Endothelial cell of umbilical vein (primary cell): ENCODE measurements at regions not wholly inside any gene's neighbourhood (a gene's known extent, or its start where the extent isn't known, plus 50 kb on each side); places are given as distances from the start of the nearest gene placed in this dataset.

Experiments
- BruUV-seq: library from RNA; stranded (reverse); fragments of 400-500 nt; replicated peaks from 2 replicates; lab custom pipeline; 2021; lab: Mats Ljungman, UMichigan
- CTCF ChIA-PET: fragments of 300-600, 350-600 bp; sonication (Branson Sonifier 250); formaldehyde crosslinking; loops from one replicate; lab custom pipeline; 2021; ENCODE audit warnings: antibody characterized with exemption, inconsistent platforms; lab: Charles Lee
- POLR2A ChIA-PET: fragments of 300-600, 350-600 bp; sonication (Branson Sonifier 250); formaldehyde crosslinking; loops from one replicate; lab custom pipeline; 2021; ENCODE audit warnings: antibody characterized with exemption, inconsistent platforms; lab: Charles Lee
- DNase-seq: peaks from one replicate; pipeline ENCODE4 v3.0.0-alpha.2; 2011; ENCODE audit warnings: low read depth, low spot score
- FAIRE-seq: peaks from 2 replicates; lab custom pipeline; 2011; peaks lifted over from hg19 to GRCh38; lab: Jason Lieb, UNC
- H2AFZ ChIP-seq: 2 replicates; pipeline ENCODE4 v1.6.0; 2012; ENCODE audit warnings: low read depth, low read length, control low read depth, inconsistent platforms
- H3K27ac ChIP-seq: 2 replicates; pipeline ENCODE4 v1.5.1; 2011; ENCODE audit warnings: low read depth, mild to moderate bottlenecking, control low read depth, low read length, moderate library complexity; ENCODE audit not compliant: insufficient read depth
- H3K27me3 ChIP-seq, 2 experiments: 2 replicates each; pipeline versions ENCODE4 v1.6.0 to v1.6.1; 2011; ENCODE audit warnings: low read length in 2 of 2, mixed read lengths in 1 of 2; ENCODE audit not compliant: control insufficient read depth in 2 of 2, insufficient read depth in 2 of 2
- H3K36me3 ChIP-seq, 2 experiments: 2 replicates in 1 of 2; 3 replicates in 1 of 2; pipeline ENCODE4 v1.5.1; 2011; ENCODE audit warnings: low read length in 2 of 2, mild to moderate bottlenecking in 1 of 2, moderate library complexity in 1 of 2; ENCODE audit not compliant: control insufficient read depth in 2 of 2, insufficient read depth in 2 of 2; ENCODE audit errors: extremely low read depth in 1 of 2
- H3K4me1 ChIP-seq: 3 replicates; pipeline ENCODE4 v1.5.1; 2011; ENCODE audit warnings: mild to moderate bottlenecking, low read length; ENCODE audit not compliant: control insufficient read depth, insufficient read depth; ENCODE audit errors: extremely low read depth
- H3K4me2 ChIP-seq: 2 replicates; pipeline ENCODE4 v1.6.1; 2011; ENCODE audit warnings: low read length, control low read depth, mixed read lengths; ENCODE audit not compliant: insufficient read depth
- H3K4me3 ChIP-seq, 3 experiments: fragments of 200-600 bp in 1 of 3; sonication (generic), shearing (Covaris generic) in 1 of 3; replicated peaks in 1 of 3; 2 replicates each; pipeline ENCODE4 v1.5.1; 2011 to 2016; ENCODE audit warnings: control low read depth in 3 of 3, low read length in 3 of 3, mild to moderate bottlenecking in 2 of 3, inconsistent platforms in 1 of 3, low read depth in 1 of 3, moderate library complexity in 1 of 3; ENCODE audit not compliant: insufficient read depth in 1 of 3
- H3K79me2 ChIP-seq: 2 replicates; pipeline ENCODE4 v1.6.0; 2012; ENCODE audit warnings: low read length, inconsistent platforms; ENCODE audit not compliant: control insufficient read depth, insufficient read depth
- H3K9ac ChIP-seq: replicated peaks from 2 replicates; pipeline ENCODE3; 2011; ENCODE audit warnings: low read length, control low read depth; ENCODE audit not compliant: insufficient read depth; ENCODE audit errors: extremely low read depth
- H3K9me1 ChIP-seq: replicated peaks from 3 replicates; pipeline ENCODE4 v1.6.0; 2011; ENCODE audit warnings: mild to moderate bottlenecking, low read length; ENCODE audit not compliant: control insufficient read depth, insufficient read depth; ENCODE audit errors: extremely low read depth
- H3K9me3 ChIP-seq: replicated peaks from 2 replicates; pipeline ENCODE4 v1.5.1; 2012; ENCODE audit warnings: low read length, inconsistent platforms; ENCODE audit not compliant: control insufficient read depth, insufficient read depth
- H4K20me1 ChIP-seq: replicated peaks from 2 replicates; pipeline ENCODE3; 2011; ENCODE audit warnings: mild to moderate bottlenecking, low read length; ENCODE audit not compliant: control insufficient read depth, insufficient read depth; ENCODE audit errors: extremely low read depth
- EZH2 ChIP-seq: IDR thresholded peaks from 2 replicates; pipeline ENCODE4 v1.6.1; 2012; ENCODE audit warnings: borderline replicate concordance, low read depth, mild to moderate bottlenecking, moderate library complexity, low read length, inconsistent platforms; ENCODE audit not compliant: severe bottlenecking
- FOS ChIP-seq: IDR thresholded peaks from 2 replicates; pipeline ENCODE4 v1.6.1; 2011; ENCODE audit warnings: mild to moderate bottlenecking, low read length, moderate library complexity, borderline replicate concordance; ENCODE audit not compliant: insufficient read depth
- GATA2 ChIP-seq: IDR thresholded peaks from 2 replicates; pipeline ENCODE4 v1.7.0; 2011; ENCODE audit warnings: low read depth, mild to moderate bottlenecking, moderate library complexity, mixed read lengths, low read length; ENCODE audit not compliant: insufficient read length, insufficient read depth
- JUN ChIP-seq: IDR thresholded peaks from 2 replicates; pipeline ENCODE4 v1.6.1; 2011; ENCODE audit warnings: borderline replicate concordance, low read depth; ENCODE audit not compliant: insufficient read length, insufficient read depth
- MYC ChIP-seq: IDR thresholded peaks from one replicate; pipeline ENCODE4 v1.6.1; 2011; ENCODE audit warnings: mild to moderate bottlenecking, low read depth, low read length
- POLR2A ChIP-seq: IDR thresholded peaks from 2 replicates; pipeline ENCODE4 v1.6.1; 2012; ENCODE audit warnings: low read depth, mild to moderate bottlenecking, control low read depth, low read length
- POLR2AphosphoS5 ChIP-seq: IDR thresholded peaks from 2 replicates; pipeline ENCODE4 v1.6.1; 2012; ENCODE audit warnings: low read depth, mild to moderate bottlenecking, control low read depth, low read length, moderate library complexity; ENCODE audit not compliant: insufficient read depth
- dilution Hi-C: fragments of 300-500 bp; cut with MboI; formaldehyde crosslinking; loops from one replicate; pipeline ENCODE4 v1.15.0; 2019; ENCODE audit warnings: low sequenced_read_pairs; ENCODE audit not compliant: extremely low pct_ligation_motif_present
- intact Hi-C: fragments of 100-400 bp; cut with micrococcal nuclease; formaldehyde crosslinking; loops from one replicate; pipeline ENCODE4 v1.10.0; 2022
- TF ChIP-seq, protein P1 (sequence below): IDR thresholded peaks from 2 replicates; pipeline ENCODE4 v1.6.1; 2011; ENCODE audit not compliant: insufficient read depth, insufficient read length
- TF ChIP-seq, protein P2 (sequence below), 2 donors: IDR thresholded peaks; 1 replicate in 1 of 2; 2 replicates in 1 of 2; pipeline ENCODE4 v1.5.1; 2011; ENCODE audit warnings: low read length in 2 of 2, mild to moderate bottlenecking in 2 of 2, moderate library complexity in 2 of 2, control low read depth in 1 of 2, inconsistent platforms in 1 of 2, low read depth in 1 of 2; ENCODE audit not compliant: insufficient read depth in 1 of 2; ENCODE audit errors: extremely low read depth in 1 of 2

DNA sequence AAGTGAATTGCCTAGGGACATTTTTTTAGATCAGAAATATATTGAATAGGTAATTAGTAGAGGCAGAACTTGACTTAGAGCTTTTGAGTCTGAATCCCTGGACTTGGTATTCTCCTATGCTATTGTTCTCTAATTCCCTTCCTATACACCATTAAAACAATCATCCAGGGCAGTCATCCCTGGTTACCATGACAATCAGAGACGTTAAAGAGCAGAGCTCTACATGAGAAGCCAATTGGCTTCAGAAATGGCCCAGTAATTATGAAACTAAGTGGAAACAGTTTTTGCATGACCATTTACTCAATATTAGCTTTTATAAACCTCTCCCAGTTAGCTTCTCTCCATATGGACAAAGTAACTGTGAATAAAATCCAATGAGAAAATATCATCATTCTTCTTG lies 182.1 kb upstream of the TP63 start:
- no peak overlapping the region for H3K4me2 ChIP-seq
- no peak overlapping the region for H2AFZ ChIP-seq
- ChIA-PET CTCF (no interaction called here), POLR2A (no interaction called here)
- FAIRE-seq: no peak
- DNase-seq: no peak
- no peak overlapping the region for H3K4me3 ChIP-seq
- H3K9ac ChIP-seq: no peak overlapping the region
- no peak for TF ChIP-seq JUN
- TF ChIP-seq POLR2AphosphoS5: no peak
- no peak for TF ChIP-seq POLR2A
- TF ChIP-seq, protein P1, sequence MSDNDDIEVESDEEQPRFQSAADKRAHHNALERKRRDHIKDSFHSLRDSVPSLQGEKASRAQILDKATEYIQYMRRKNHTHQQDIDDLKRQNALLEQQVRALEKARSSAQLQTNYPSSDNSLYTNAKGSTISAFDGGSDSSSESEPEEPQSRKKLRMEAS: no peak
- TF ChIP-seq, protein P2, sequence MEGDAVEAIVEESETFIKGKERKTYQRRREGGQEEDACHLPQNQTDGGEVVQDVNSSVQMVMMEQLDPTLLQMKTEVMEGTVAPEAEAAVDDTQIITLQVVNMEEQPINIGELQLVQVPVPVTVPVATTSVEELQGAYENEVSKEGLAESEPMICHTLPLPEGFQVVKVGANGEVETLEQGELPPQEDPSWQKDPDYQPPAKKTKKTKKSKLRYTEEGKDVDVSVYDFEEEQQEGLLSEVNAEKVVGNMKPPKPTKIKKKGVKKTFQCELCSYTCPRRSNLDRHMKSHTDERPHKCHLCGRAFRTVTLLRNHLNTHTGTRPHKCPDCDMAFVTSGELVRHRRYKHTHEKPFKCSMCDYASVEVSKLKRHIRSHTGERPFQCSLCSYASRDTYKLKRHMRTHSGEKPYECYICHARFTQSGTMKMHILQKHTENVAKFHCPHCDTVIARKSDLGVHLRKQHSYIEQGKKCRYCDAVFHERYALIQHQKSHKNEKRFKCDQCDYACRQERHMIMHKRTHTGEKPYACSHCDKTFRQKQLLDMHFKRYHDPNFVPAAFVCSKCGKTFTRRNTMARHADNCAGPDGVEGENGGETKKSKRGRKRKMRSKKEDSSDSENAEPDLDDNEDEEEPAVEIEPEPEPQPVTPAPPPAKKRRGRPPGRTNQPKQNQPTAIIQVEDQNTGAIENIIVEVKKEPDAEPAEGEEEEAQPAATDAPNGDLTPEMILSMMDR (IDR thresholded peaks at IDR 0.05; ENCODE audit: extremely low read depth in 1 of 2, insufficient read depth in 1 of 2, low read depth in 1 of 2, low read length in 2 of 2): no peak
- TF ChIP-seq EZH2: no peak
- no peak for TF ChIP-seq FOS
- no peak for TF ChIP-seq MYC
- no peak for TF ChIP-seq GATA2
- intact Hi-C loops (no loop called here), dilution Hi-C loops (no loop called here)
- H3K36me3 ChIP-seq: no peaks in the 10 kb centered on the region
- H3K27me3 ChIP-seq: no peaks in the 10 kb centered on the region
- no peaks in the 10 kb centered on the region for H3K9me3 ChIP-seq
- no peaks in the 10 kb centered on the region for H4K20me1 ChIP-seq
- no peaks in the 10 kb centered on the region for H3K79me2 ChIP-seq
- H3K4me1 ChIP-seq: no peaks in the 10 kb centered on the region
- H3K27ac ChIP-seq: no peak overlapping the region
- no peaks in the 10 kb centered on the region for H3K9me1 ChIP-seq
- BruUV-seq: no TSS peak
